Activated CD8-positive, alpha-beta memory T cell treated with anti-CD3 and anti-CD28 coated beads for 48 hours (primary cell): ENCODE measurements at regions not wholly inside any gene's neighbourhood (a gene's known extent, or its start where the extent isn't known, plus 50 kb on each side); places are given as distances from the start of the nearest gene placed in this dataset.
A peak's percentile ranks its signal among the peaks of the same experiment; 100 is the strongest.

Source experiments
- DNase-seq, 3 experiments: peaks; one replicate each; pipeline ENCODE4 v3.0.0-alpha.2; 2020; ENCODE audit warnings: low read depth in 2 of 3, low spot score in 2 of 3

GRCh38 chr21:28758042-28758882, 234.4 kb downstream of the LTN1 start:
- DNase-seq = no peak

DNA sequence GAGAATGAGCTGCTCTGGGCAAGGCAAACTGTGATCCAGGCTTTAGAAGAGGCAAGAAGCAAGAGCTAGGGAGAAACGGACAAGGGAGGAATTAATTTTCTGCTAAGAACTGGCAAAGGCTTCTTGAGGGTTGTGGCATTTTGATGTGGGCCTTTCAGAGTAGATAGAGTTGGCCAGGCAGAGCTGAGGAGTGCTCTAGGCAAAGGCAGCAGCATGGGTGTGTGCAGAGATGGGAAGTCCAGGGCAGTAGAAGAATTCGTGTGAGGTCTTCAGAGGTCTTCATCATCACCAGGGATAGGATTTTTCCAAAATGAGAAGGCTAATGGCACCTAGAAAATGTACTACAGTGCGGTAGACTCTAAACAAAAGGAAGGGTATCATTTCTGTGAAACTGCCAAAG, 237.8 kb downstream of the LTN1 start:
- no peak for DNase-seq

DNA sequence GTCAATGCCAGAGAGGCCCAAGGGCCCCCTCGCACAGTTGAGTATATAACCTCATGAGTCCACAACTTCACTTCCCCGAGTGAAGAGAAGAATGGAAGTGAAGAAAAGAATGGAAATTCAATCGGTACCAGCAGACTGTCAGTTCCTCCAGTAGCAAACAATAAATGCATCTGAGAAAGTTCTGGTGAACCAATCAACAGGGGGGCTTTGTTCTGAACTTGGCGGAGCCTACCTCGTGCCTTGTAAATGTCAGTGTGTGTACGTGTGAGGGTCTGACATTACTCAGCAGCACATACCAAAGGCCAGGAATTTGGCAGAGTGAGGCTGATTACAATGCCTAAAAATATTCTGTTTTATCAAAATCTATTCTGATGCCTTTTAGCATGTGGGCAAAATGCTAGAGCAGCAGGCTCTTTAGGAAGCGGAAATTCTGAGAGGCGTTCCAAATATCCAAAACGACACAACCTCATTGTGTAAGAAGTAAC, 238.5 kb downstream of the LTN1 start:
- DNase-seq = no peak

- DNase-seq = no peak
Observed at GRCh38 chr21:28752131-28752530, 240.5 kb downstream of the LTN1 start.

- DNase-seq = no peak
Observed at GRCh38 chr21:28751176-28751575, 241.5 kb downstream of the LTN1 start.

GRCh38 chr21:28750565-28750964, 242.1 kb downstream of the LTN1 start:
- no peak for DNase-seq

DNA sequence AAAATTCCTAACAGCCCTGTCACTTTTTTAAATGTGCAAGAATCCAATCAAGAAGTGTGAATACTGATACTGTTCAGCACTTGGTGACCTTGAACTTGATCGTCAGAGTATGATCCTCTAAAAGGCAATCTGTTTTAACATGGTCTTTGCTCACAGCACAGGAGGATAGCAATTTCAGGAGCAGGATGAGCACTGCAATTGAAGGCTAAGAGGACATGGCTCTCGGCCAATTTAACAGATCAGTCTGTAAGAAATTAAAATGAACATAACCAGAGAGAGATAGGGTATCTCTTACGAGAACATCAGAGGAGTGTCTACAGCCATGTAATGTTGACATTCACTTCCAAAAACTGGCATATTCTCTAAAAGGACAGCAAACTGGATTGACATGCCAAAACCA, 243.1 kb downstream of the LTN1 start:
- no peak for DNase-seq

DNA sequence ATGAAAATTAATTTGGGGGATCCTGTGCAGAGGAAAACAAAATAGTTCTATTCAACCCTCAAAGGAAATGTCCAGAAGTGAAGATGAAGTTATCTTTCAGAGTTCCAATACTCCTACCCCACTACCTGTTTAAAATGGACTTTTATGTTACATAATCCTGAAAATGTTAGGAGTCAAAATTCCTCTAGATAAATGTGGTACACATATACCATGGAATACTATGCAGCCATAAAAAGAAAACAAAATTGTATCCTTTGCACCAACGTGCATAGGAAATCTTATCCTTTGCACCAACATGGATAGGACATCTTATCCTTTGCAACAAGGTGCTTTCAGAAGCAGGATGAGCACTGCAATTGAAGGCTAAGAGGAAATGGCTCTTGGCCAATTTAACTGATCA, 245.2 kb downstream of the LTN1 start:
- no peak for DNase-seq

- no peak for DNase-seq
Observed at GRCh38 chr21:28746166-28746565, 246.5 kb downstream of the LTN1 start.

- DNase-seq = peak; percentile 15 to 37 (median 19)
Observed at GRCh38 chr21:28745131-28746016, 247.3 kb downstream of the LTN1 start.

DNA sequence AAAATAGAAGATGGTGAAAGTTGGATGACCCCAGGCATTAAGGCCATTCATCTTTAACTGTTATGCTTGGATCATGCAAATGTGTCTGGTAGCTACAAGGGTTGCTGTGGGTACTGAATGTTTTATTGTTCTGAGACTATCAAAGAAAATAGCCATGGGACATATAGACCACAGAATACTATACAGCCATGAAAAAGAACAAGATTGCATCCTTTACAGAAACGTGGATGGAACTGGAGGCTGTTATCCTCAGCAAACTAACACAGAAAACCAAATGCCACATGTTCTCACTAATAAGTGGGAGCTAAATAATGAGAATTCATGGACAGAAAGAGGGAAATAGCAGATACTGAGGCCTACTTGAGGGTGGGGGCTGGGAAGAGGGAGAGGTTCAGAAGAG, 249.0 kb downstream of the LTN1 start:
- no peak for DNase-seq

GRCh38 chr21:28742527-28742926, 250.2 kb downstream of the LTN1 start:
- no peak for DNase-seq

DNA sequence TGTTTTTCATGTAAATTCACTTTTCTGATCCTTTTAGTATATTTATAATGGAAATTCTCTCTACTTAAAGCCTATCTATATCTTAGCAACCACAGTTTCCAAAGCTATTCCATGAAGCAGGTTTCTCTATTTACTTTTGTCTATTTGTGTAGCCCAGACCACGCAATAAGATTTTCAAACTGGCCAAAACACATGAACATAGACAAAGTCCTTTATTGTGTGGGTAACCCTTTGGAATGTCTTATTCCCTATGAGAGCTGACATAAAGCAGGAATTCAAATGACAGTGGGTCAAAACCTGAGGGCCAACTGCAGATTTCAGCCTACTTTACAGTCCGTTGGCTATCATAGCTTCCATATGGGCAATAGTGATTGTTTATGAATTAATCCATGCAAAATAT, 252.6 kb downstream of the LTN1 start:
- no peak for DNase-seq

GRCh38 chr21:28738882-28739281, 253.8 kb downstream of the LTN1 start:
- DNase-seq = no peak

GRCh38 chr21:28738420-28738704, 254.3 kb downstream of the LTN1 start:
- no peak for DNase-seq

DNA sequence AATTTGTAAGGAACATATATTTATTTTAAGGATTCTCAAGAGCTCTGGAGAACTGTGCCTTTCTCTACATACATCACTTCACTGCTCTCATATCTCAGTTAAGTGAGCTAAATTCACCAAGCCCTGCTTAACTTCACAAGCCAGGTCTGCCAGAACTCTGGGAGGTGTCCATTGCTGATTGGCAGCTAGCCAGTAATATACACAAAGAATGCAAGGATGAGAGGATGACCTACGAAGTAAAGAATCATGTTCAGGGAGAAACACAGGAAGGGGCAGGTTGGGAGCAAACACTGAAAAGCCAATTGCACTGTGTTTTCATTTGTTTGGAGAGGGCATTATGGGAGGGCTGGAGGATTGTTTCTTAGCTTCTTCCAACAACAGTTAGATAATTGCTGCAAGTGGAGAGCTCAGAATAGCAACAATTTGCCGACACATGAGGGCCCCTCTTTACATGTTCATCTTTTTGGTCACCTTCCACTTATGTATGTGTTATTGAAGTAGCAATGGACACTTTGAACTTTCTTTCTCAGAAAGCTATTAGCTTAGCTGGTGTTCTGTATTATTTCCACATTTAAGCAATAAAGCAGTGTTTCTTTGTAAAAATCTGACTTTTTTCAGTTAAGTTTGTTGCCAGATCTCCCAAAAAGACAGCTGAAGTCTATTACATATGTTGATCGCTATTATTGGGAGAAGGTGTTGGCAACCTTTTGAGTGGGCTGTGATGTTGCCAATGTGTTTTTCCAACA, 254.8 kb downstream of the LTN1 start:
- DNase-seq = no peak

- DNase-seq = no peak
Observed at GRCh38 chr21:28734522-28735175, 258.0 kb downstream of the LTN1 start.

DNA sequence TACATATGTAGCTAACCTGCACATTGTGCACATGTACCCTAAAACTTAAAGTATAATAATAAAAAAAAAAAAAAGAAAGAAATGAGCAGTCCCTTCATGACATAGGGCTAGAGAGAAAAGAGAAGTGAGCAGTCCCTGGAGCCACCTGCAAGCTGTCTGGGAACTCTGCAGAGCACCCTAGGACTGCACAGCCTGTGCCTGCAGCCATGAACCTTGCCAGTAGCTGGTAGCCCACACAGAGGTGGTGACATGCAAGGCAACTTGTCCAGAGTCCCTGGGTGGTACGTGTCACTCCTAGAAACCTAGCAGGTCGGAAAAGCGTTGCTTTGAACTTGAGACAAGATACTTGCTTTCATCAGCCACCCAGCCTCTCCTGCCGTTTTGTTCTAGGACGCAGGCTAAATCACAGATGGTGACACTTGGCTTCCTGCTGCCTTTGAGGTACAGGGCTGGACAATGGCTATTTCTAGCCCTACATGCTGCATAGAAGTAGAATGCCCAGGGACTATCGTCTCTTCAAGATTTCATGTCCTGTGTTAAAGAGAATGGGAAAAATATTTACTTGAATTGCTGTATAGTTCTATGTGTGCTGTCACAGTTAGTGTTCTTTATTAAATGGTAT, 260.9 kb downstream of the LTN1 start:
- no peak for DNase-seq

- no peak for DNase-seq
Observed at GRCh38 chr21:28729887-28730286, 262.8 kb downstream of the LTN1 start.

GRCh38 chr21:28727809-28728208, 264.9 kb downstream of the LTN1 start:
- no peak for DNase-seq

GRCh38 chr21:28725396-28725795, 267.3 kb downstream of the LTN1 start:
- DNase-seq = no peak
